HG02763 (cell line): ENCODE measurements at regions not wholly inside any gene's neighbourhood (a gene's known extent, or its start where the extent isn't known, plus 50 kb on each side); places are given as distances from the start of the nearest gene placed in this dataset.

ENCODE experiments used
- ATAC-seq: cut with Tn5 transposase; IDR thresholded peaks from one replicate; pipeline ENCODE4 v1.9.1; 2021; ENCODE audit warnings: mild to moderate bottlenecking, moderate library complexity; ENCODE audit not compliant: unreplicated experiment

GRCh38 chr10:76736392-76736791, 901.2 kb downstream of the KCNMA1 start:
- ATAC-seq, result no peak

- ATAC-seq, result no peak
These were observed 901.7 kb downstream of the KCNMA1 start for GRCh38 chr10:76735866-76736265.

DNA sequence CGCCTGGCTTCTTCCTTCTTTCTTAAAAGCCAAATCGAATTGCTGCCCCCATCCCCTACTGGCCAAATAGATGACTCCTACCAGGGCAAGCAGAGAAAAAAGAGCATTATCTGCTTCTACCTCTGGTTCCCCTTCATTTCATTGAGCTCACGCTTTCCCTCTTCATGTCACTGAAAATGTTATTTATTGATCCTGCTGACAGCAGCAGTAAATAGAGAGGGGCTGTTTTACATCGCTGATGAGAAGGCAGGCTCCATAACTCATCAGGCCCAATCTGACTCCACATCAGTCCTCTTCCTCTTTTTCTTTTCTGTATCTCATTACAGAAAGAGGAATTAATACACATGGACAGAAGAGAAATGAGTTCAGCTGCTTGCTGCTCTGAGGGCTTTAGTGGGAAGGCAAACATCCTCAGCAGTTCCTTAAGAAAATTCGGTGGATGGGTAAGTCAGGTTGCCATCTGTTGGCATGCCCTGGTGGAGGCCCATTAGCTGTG, 904.1 kb downstream of the KCNMA1 start:
- no peak for ATAC-seq

GRCh38 chr10:76732306-76732705, 905.3 kb downstream of the KCNMA1 start:
- no peak for ATAC-seq

DNA sequence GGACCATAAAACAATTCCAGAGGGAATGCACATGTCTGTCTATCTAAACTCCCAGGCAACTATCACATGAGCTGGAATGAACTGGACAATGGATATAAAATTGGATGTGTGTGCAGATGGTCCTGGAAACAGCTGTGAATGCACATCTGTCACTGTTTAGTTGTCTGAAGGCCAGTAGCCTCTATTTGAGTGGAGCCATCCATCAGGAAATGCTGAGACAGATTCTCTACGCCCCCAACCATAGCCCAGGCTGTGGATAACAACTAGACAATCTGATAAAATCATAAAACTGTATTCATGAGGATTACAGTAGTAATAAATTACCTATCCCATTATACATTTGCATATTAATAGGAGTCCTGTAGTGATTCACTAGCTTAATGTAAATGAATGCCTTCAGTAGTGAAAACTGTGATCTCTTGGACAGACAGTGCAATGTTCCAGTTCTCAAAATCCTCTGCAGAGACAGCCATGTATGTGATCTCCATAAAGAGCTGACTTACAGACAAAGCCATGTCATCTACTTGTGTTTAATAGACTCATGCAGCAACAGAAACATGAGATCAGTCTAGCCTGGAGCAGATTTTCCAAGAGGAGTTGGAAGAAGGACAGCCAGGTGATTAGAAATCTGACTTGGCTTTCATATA, 907.6 kb downstream of the KCNMA1 start:
- no peak for ATAC-seq

DNA sequence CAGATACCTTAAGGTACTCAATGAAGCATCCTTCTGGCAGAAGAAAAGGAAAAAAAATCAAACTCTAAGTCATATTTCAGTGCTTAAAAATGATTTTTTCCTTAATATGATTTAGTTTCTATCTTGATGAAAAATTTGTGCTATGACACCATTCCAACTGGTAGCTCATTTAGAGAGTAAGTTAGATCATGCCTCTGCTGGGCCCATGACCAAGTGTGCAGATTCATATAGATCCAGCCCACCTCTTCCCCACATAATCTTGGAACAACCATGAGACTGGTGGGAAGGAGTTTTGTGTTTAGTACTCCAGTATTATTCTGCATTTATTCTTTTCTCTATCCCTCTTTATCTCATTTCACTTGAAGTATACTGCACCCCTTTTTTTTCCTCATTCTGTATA, 908.3 kb downstream of the KCNMA1 start:
- no peak for ATAC-seq

DNA sequence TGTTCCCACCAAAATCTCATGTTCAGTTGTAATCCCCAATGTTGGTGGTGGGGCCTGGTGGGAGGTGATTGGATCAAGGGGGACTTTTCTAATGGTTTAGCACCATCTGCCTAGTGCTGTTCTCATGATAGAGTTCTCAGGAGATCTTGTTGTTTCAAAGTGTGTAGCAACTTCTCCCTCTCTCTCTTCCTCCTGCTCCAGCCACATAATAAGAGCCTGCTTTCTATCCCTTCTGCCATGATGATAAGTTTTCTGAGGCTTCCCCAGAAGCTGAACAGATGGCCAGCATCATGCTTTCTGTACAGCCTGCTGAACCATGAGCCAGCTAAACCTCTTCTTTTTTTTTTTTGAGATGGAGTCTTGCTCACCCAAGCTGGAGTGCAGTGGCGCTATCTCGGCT, 910.6 kb downstream of the KCNMA1 start:
- ATAC-seq, result no peak

- no peak for ATAC-seq
These were observed 913.8 kb downstream of the KCNMA1 start for GRCh38 chr10:76723844-76724243.

- no peak for ATAC-seq
These were observed 915.6 kb downstream of the KCNMA1 start for GRCh38 chr10:76721891-76722505.

DNA sequence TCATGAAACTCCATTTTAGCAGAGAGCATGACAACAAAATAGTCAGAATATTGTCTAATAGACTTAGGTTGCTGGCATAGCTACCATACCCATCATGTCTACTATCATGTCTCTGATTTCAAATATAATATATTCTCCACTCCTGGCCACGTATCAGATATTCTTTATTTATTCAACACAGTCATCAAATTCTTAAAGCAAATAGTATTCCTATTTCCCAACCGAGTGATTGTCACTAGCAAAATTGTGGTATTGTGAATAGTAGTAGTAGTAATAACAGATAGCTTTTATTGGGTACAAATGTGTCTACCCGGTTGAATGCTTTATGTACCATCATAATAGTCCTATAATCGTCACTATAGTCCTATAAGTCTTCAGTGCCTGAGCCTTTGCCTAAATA, 918.6 kb downstream of the KCNMA1 start:
- no peak for ATAC-seq

DNA sequence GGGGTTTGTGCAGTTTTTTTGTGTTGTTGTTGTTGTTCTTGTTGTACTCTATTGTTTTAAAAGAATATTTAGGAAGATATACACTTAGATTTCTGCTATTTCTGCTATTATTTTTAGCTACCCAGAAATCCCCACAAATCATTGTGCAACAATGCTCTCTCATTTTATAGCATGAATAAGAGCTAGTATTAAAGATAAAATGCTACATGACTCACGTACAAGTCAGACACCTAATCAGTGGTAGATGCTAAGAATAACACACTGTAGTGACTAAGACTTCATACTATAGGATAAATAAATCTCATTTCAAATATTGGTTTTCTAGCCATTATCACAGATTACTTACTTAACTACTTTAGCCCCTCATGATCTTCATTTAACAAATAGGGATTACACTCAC, 920.5 kb downstream of the KCNMA1 start:
- no peak for ATAC-seq

DNA sequence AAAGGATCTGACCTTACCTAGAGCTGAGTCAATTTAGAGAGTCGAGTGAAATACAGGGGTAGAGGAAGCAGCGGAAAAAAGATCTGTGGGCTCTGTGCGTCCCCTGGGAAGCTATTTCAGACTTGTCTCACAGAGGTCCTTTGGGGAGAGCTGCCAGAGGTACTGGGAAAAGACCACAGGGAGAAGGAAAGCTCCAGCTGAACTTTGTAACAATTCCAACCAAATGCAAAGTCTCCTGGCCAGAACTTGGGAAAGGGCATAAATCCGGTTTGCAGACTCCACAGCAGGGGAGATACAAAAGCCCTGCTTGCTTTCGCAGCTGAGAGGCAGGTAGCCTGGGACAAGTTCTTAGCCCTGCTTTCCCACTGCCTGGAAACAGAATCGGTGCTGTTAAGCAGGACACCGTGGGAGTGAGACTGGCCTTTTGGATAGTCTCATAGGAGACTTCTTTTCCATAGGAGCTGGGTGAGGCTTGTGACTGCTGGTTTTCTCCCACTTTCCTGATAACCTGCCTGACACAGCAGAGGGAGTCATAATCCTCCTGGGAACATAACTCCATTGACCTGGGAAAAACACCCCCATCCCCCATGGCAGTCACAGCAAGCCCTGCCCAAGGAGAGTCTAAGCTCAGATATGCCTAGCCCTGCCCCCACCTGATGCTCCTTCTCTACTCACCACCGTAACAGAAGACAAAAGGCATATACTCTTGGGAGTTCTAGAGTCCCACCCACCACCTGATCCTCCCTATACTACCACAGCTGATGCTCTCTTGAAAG, 926.2 kb downstream of the KCNMA1 start:
- no peak for ATAC-seq

DNA sequence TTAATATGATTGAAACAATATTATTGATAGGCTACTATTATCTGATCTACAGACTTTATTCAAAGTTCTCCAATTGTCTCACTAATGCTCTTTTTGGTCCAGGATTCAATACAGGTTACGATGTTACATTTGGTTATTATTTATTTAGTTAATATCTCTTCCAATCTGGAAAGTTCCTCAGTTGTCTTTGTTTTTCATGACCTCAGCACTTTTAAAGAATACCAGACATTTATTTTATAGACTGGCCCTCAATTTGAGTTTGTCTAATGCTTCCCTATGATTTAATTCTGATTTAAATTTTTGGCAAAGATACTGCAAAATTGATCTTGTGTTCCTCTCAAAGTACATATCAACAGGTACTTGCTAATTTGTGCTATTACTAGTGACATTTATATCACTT, 937.4 kb downstream of the KCNMA1 start:
- ATAC-seq, result no peak

DNA sequence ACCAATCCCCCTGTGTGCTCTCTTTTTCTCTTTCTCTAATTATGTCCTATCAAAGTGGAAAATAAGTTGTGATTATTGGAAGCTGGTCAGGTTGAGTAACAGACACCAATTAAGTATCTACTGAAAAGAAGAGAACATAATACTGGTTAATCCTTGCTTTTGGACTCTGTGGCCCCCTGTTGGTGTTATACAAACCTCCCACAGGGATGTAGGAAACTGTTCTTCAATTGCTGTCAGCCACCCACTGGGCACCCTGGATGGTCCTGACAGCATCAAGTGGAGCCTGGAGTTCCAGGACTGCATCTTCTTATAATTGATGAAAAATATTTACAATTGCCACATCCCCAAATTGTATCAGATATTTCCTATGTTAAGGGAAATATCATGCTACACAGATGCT, 939.7 kb downstream of the KCNMA1 start:
- no peak for ATAC-seq

DNA sequence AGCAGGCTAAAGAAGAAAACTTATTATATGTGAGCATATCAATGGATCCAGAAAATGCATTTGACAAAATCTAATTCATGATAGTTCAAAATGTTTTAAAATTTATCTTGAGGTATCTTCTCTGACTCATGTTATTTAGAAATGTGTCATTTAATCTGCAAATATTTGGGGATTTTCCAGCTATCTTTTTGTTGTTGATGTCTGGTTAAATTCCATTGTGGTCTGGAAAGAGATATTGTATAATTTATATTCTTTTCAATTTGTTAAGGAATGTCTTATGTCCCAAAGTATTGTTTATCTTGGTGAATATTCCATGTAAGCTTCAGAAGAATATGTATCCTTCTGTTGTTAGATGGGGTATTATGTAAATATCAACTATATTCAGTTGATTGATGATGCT, 942.5 kb downstream of the KCNMA1 start:
- ATAC-seq, result no peak

GRCh38 chr10:76686201-76686600, 951.4 kb downstream of the KCNMA1 start:
- no peak for ATAC-seq

DNA sequence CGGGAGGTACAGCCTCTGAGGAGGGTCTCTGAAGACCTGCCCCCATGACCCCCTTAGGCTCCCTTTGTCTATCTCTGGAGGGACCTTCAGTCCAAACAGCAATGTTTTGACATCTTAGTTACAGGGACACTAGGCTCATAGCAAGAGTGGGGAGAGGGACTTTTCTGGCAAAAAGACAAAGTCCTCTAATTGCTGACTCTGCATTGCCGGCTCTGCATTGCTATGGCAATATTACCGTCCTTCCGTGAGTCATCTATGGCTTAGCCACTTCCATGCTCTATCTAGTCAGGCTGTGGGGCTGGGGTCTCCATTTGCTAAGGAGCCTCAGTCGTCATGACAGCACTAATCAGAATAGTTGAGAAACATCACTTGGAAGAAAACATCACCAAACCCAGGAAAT, 952.6 kb downstream of the KCNMA1 start:
- no peak for ATAC-seq

- ATAC-seq, result no peak
These were observed 956.5 kb downstream of the KCNMA1 start for GRCh38 chr10:76681153-76681552.

DNA sequence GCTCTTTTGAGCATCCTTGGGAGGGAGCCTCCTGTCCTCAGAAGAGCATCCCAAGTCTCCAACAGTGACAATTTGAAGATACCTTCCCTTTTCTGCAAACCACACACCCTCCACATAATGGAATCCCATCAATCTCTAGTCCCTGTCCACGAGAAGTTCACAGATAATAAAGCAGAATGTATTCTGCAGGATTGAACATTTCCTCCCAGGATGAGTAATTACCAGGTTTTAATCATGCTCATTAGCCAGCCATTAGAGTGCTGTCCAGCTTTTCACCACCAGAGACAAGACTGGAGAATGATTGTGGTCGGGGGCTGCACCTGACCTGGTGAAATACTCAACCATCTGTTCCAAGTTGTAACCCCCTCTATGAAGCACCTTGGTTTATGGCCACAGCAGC, 958.6 kb downstream of the KCNMA1 start:
- ATAC-seq, result no peak

- ATAC-seq, result no peak
These were observed 961.5 kb downstream of the KCNMA1 start for GRCh38 chr10:76675951-76676587.

DNA sequence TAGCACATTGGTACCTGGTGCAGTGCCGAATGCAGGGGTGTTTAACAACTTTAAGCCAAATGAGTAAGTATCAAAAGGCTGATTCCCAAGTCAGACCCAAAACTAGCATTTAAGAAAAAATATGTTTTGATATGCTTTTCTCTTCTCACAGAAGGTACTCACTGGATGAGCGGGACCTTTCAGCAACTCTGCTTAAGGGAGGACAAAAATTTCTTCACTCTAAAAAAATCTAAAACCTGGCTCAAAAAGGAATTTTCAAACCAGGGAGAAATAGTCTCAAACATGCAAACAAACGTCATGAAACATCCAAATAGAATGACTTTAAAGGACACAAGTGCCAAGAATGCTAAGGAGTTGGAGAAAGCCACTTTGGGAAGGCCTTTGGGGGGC, 962.1 kb downstream of the KCNMA1 start:
- ATAC-seq, result no peak
